Pancreas (tissue), 10 donors: ENCODE measurements at regions not wholly inside any gene's neighbourhood (a gene's known extent, or its start where the extent isn't known, plus 50 kb on each side); places are given as distances from the start of the nearest gene placed in this dataset.
"Not testable (repeated sequence)": the region's sequence is repeated elsewhere in the genome, so short reads cannot be mapped to it uniquely, and the experiment has no call there.

Source experiments
- ATAC-seq, 4 donors: fragments of 200-7000 bp; cut with Tn5 transposase; one replicate each; pipeline versions ENCODE4 v1.8.0 to v1.9.1; 2020; ENCODE audit warnings: mild to moderate bottlenecking in 4 of 4, moderate library complexity in 4 of 4
- DNase-seq, 6 donors: peaks; one replicate each; pipeline ENCODE4 v3.0.0-alpha.2; 2020
- FAIRE-seq: peaks from 2 replicates; lab custom pipeline; 2012; peaks lifted over from hg19 to GRCh38; lab: Jason Lieb, UNC
- H3K27ac ChIP-seq, 4 donors: fragments of 200-600 bp; sonication (generic); 1 replicate in 3 of 4; 2 replicates in 1 of 4; pipeline versions ENCODE4 v1.5.0 to v1.8.0; 2020
- H3K27me3 ChIP-seq, 4 donors: fragments of 200-600 bp; one replicate each; pipeline ENCODE4 v1.8.0; 2021
- H3K36me3 ChIP-seq, 3 donors: fragments of 200-600 bp; sonication (generic) in 1 of 3; one replicate each; pipeline versions ENCODE4 v1.5.0 to v1.8.0; 2020 to 2021
- H3K4me1 ChIP-seq, 3 donors: fragments of 200-600 bp; one replicate each; pipeline ENCODE4 v1.8.0; 2021
- H3K4me3 ChIP-seq, 4 donors: fragments of 200-600 bp; sonication (generic) in 2 of 4; one replicate each; pipeline versions ENCODE4 v1.5.0 to v1.8.0; 2020 to 2021
- H3K9me3 ChIP-seq, 4 donors: fragments of 200-600 bp; one replicate each; pipeline ENCODE4 v1.8.0; 2021
- WGBS, 2 donors: extraction: QIAGEN DNeasy Blood & Tissue Kit; methylation state at CpG; one replicate each; pipeline ENCODE4 v1.1.7; 2013; 5-methylcytosine and 5-hydroxymethylcytosine counted together
- intact Hi-C, 3 donors: fragments of 100-400 bp; cut with DNase I; formaldehyde crosslinking; loops; one replicate each; pipeline versions ENCODE4 v1.11.1 to v1.14.2; 2022
- TF ChIP-seq, protein P1 (sequence below), 4 donors: fragments of 200-600 bp; sonication (generic) in 3 of 4; IDR thresholded peaks; one replicate each; pipeline versions ENCODE4 v1.5.0 to v1.8.0; 2021; ENCODE audit warnings: antibody characterized with exemption in 4 of 4
- donor health status: healthy with polysubstance abuse.
- donor health status: DM: no; HTN: no; CAD: no; lungs with moderate emphysema.
- donor health status: DM: no; HTN: no; CAD: no.
- donor health status: control.
- donor health status: control.
- donor health status: Bipolar disorder and iron deficiency.
- donor health status: DM: yes; HTN: yes; CAD: no.
- donor health status: DM: no; HTN: no; CAD: no.
- donor health status: DM: no; HTN: no; CAD: no.
- donor health status: DM: yes; HTN: yes; CAD: no.

DNA sequence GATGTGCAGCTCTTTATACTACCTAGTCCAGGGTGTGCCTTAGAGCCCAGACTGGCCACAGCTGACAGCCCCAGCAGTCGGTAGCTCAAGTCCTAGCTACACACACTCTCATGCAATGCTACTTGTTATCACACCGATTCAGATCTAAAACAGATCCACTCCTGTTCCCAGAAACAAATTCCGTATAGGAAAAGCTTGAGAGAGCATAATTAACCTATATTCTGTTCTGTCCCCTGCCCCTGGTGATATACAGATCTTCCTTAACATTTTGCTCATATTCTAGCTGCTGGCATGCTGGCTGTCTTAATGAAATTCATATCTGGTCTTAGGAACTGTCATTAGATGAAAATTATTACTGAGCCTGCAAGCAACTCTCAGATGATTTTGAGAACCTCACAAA, 204.3 kb downstream of the SOX2 start:
- H3K4me1 ChIP-seq: no peaks in the 10 kb centered on the region
- no peak for DNase-seq
- no peaks in the 10 kb centered on the region for H3K9me3 ChIP-seq
- H3K36me3 ChIP-seq: no peaks in the 10 kb centered on the region
- no peak overlapping the region for H3K27ac ChIP-seq
- 46 to 48% methylated on average over 3 of the region's 3 CpGs for WGBS, 2 donors
- no peak overlapping the region for H3K4me3 ChIP-seq
- no peaks in the 10 kb centered on the region for H3K27me3 ChIP-seq
- ATAC-seq: no peak
- no peak for FAIRE-seq
- intact Hi-C loops: no loop called here
- TF ChIP-seq, protein P1, sequence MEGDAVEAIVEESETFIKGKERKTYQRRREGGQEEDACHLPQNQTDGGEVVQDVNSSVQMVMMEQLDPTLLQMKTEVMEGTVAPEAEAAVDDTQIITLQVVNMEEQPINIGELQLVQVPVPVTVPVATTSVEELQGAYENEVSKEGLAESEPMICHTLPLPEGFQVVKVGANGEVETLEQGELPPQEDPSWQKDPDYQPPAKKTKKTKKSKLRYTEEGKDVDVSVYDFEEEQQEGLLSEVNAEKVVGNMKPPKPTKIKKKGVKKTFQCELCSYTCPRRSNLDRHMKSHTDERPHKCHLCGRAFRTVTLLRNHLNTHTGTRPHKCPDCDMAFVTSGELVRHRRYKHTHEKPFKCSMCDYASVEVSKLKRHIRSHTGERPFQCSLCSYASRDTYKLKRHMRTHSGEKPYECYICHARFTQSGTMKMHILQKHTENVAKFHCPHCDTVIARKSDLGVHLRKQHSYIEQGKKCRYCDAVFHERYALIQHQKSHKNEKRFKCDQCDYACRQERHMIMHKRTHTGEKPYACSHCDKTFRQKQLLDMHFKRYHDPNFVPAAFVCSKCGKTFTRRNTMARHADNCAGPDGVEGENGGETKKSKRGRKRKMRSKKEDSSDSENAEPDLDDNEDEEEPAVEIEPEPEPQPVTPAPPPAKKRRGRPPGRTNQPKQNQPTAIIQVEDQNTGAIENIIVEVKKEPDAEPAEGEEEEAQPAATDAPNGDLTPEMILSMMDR (IDR thresholded peaks at IDR 0.05): no peak

DNA sequence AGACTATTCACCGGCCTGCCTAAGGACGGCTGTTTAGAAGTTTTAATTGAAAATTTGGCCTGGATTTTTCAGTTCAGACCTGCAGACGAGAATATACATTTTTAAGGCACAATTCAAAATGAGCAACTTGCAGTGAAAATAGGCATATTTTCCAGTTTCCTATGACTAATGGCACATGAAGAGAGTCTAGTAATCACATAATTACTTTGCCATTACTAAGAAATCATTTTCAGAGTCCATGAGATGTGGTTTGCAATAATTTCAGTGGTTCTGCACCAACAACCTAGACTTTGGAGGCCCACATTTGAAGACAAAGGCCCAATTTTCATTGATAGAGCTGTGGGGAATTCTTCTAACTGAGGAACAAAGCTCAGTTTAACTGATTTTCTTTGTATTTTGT, 205.3 kb downstream of the SOX2 start:
- Histone ChIP-seq H3K4me1 (no peaks in the 10 kb centered on the region), H3K9me3 (no peaks in the 10 kb centered on the region), H3K27ac (no peak overlapping the region), H3K4me3 (no peak overlapping the region), H3K36me3 (no peaks in the 10 kb centered on the region), H3K27me3 (no peaks in the 10 kb centered on the region)
- FAIRE-seq (no peak), ATAC-seq (no peak), DNase-seq (no peak)
- TF ChIP-seq, protein P1 (IDR thresholded peaks at IDR 0.05): no peak
- 69 to 79% methylated on average over 3 of the region's 3 CpGs for WGBS, 2 donors
- intact Hi-C loops: no loop called here

DNA sequence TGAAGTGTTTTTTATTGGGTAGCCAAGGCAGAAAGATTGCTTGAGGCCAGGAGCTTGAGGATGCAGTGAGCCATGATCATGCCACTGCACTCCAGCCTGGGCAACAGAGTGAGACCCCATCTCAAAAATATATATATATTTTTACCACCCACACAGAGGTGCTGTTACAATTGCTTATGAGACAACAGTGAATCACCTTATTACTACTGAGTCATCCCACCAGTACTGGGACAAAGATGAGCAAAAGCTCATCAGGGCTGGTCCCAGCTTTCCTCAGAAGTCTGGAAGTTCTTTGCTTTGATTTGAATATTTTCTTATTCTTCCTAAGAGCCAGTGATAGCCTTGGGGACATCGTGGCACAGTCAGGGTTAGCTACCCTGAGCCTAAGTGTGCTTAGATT, 207.7 kb downstream of the SOX2 start:
- no peak overlapping the region for H3K27ac ChIP-seq
- no peaks in the 10 kb centered on the region for H3K4me1 ChIP-seq
- TF ChIP-seq, protein P1 (IDR thresholded peaks at IDR 0.05): no peak
- DNase-seq: no peak
- no peak for FAIRE-seq
- H3K36me3 ChIP-seq: no peaks in the 10 kb centered on the region
- WGBS, 2 donors: 55 to 63% methylated on average over 1 of the region's 1 CpG
- no peaks in the 10 kb centered on the region for H3K9me3 ChIP-seq
- no peak for ATAC-seq
- no peak overlapping the region for H3K4me3 ChIP-seq
- H3K27me3 ChIP-seq: no peaks in the 10 kb centered on the region
- intact Hi-C loops: no loop called here

DNA sequence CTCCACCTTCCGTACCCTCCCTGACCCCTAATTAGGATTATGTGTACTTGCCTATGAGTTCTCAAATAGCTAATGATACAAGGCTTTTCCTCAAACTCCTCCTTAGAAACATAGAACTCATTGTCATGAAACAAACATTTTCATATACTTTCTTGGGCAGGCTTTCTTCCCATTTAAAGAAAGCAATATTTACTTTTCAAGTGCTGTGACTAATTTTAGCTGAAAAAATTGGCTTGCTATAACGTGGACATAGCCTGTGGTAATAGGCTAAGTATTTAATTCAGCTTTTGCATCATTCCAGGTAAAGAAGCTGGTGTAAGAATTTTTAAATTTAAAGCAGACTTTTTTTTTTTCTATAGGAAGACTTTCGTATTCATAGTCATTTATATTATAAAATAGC, 208.7 kb downstream of the SOX2 start:
- Histone ChIP-seq H3K36me3 (no peaks in the 10 kb centered on the region), H3K27ac (no peak overlapping the region), H3K4me3 (no peak overlapping the region), H3K9me3 (no peaks in the 10 kb centered on the region), H3K4me1 (no peaks in the 10 kb centered on the region), H3K27me3 (no peaks in the 10 kb centered on the region)
- TF ChIP-seq, protein P1 (IDR thresholded peaks at IDR 0.05): no peak
- FAIRE-seq (no peak), DNase-seq (no peak), ATAC-seq (no peak)
- 47 to 54% methylated on average over 3 of the region's 3 CpGs for WGBS, 2 donors
- intact Hi-C loops: no loop called here

DNA sequence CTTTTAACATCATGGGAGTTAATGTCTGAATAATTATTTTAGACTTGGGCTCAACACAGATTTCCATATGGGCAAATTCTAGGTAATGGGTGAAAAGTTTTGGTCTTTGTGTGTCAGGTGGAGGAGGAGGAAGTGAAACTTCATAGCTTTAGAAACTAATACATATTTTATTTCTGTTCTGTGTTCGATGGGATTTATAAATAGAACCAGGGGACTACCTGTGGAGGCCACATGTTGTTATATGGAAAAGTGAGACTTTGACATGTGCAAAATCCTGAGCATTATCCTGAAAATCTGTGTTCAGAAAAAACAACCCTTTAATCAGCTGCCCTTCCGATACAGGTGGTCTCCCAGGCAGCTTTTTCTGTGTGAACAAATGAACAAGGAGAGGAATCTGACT, 209.5 kb downstream of the SOX2 start:
- H3K4me1 ChIP-seq: no peaks in the 10 kb centered on the region
- no peaks in the 10 kb centered on the region for H3K36me3 ChIP-seq
- intact Hi-C loops: no loop called here
- WGBS, 2 donors: 67 to 74% methylated on average over 2 of the region's 2 CpGs
- no peaks in the 10 kb centered on the region for H3K27me3 ChIP-seq
- ATAC-seq: no peak
- H3K27ac ChIP-seq: no peak overlapping the region
- TF ChIP-seq, protein P1 (IDR thresholded peaks at IDR 0.05): no peak
- DNase-seq: no peak
- H3K4me3 ChIP-seq: no peak overlapping the region
- FAIRE-seq: no peak
- H3K9me3 ChIP-seq: no peaks in the 10 kb centered on the region

DNA sequence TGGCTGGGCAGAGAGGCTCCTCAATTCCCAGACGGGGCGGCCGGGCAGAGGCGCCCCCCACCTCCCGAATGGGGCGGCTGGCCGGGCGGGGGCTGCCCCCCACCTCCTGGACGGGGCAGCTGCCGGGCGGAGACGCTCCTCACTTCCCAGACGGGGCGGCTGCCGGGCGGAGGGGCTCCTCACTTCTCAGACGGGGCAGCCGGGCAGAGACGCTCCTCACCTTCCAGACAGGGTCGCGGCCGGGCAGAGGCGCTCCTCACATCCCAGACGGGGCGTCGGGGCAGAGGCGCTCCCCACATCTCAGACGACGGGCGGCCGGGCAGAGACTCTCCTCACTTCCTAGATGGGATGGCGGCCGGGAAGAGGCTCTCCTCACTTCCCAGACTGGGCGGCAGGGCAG, 214.1 kb downstream of the SOX2 start:
- H3K27me3 ChIP-seq, intact Hi-C loops, H3K4me1 ChIP-seq, H3K4me3 ChIP-seq, H3K36me3 ChIP-seq, H3K27ac ChIP-seq, ATAC-seq, H3K9me3 ChIP-seq, FAIRE-seq: not testable (repeated sequence)
- 90 to 94% methylated on average over 27 to 34 of the region's 34 CpGs for WGBS, 2 donors
- peak in 1 of 6 donors; percentile 42 for DNase-seq
